ENCODE measurements at regions not wholly inside any gene's neighbourhood (a gene's known extent, or its start where the extent isn't known, plus 50 kb on each side); places are given as distances from the start of the nearest gene placed in this dataset.

DNA sequence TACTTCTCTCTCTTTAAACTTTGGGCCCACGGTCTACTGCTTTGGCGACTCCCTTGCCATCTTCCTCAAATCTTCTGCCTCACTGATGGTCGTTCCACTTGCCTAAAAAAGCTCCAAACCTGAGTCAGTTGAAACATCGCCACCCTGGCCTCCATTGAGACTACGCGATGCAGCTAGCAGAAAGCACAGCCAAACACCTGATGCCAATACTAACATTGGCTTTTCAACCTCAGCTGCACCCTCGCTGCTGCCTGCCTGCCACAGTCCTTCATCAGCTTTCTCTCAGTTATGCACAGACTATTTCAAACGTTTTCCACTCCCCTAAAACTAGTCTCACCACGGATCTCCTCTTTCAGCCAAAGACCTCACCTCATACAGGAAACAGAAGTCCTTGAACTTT is 214.2 kb upstream of the TMCO5A start:
- TF ChIP-seq, protein P1, sequence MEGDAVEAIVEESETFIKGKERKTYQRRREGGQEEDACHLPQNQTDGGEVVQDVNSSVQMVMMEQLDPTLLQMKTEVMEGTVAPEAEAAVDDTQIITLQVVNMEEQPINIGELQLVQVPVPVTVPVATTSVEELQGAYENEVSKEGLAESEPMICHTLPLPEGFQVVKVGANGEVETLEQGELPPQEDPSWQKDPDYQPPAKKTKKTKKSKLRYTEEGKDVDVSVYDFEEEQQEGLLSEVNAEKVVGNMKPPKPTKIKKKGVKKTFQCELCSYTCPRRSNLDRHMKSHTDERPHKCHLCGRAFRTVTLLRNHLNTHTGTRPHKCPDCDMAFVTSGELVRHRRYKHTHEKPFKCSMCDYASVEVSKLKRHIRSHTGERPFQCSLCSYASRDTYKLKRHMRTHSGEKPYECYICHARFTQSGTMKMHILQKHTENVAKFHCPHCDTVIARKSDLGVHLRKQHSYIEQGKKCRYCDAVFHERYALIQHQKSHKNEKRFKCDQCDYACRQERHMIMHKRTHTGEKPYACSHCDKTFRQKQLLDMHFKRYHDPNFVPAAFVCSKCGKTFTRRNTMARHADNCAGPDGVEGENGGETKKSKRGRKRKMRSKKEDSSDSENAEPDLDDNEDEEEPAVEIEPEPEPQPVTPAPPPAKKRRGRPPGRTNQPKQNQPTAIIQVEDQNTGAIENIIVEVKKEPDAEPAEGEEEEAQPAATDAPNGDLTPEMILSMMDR (IDR thresholded peaks at IDR 0.05): no peak
- TF ChIP-seq EZH2phosphoT487 (IDR thresholded peaks at IDR 0.05; ENCODE audit: borderline replicate concordance, low read depth) (no peak), NRF1 (IDR thresholded peaks at IDR 0.05; ENCODE audit: low read depth, low read length) (no peak), GABPA (IDR thresholded peaks at IDR 0.05; ENCODE audit: low read depth) (no peak), RAD21 (IDR thresholded peaks at IDR 0.05; ENCODE audit: low read length) (no peak), RXRA (IDR thresholded peaks at IDR 0.05; ENCODE audit: borderline replicate concordance, low read depth) (no peak), SMC3 (IDR thresholded peaks at IDR 0.05; ENCODE audit: low read depth, low read length) (no peak), TCF12 (IDR thresholded peaks at IDR 0.05) (no peak), TAF1 (IDR thresholded peaks at IDR 0.05; ENCODE audit: borderline replicate concordance, low read depth, low read length) (no peak), NFIC (IDR thresholded peaks at IDR 0.05; ENCODE audit: borderline replicate concordance) (no peak), TEAD4 (IDR thresholded peaks at IDR 0.05; ENCODE audit: borderline replicate concordance, insufficient read depth) (no peak), POLR2AphosphoS5 (IDR thresholded peaks at IDR 0.05; ENCODE audit: low read depth, low read length) (no peak), RCOR1 (IDR thresholded peaks at IDR 0.05; ENCODE audit: low read length) (no peak)
- TF ChIP-seq, protein P2, sequence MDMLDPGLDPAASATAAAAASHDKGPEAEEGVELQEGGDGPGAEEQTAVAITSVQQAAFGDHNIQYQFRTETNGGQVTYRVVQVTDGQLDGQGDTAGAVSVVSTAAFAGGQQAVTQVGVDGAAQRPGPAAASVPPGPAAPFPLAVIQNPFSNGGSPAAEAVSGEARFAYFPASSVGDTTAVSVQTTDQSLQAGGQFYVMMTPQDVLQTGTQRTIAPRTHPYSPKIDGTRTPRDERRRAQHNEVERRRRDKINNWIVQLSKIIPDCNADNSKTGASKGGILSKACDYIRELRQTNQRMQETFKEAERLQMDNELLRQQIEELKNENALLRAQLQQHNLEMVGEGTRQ (IDR thresholded peaks at IDR 0.05; ENCODE audit: borderline replicate concordance, low read depth, low read length): no peak

Data from SK-N-SH (cell line).